HUDEP-2 (cell line): ENCODE measurements at regions not wholly inside any gene's neighbourhood (a gene's known extent, or its start where the extent isn't known, plus 50 kb on each side); places are given as distances from the start of the nearest gene placed in this dataset.

Source experiments
- DNase-seq, 76 experiments: peaks; one replicate each; lab custom pipeline; 2025; ENCODE audit not compliant: unreplicated experiment in 76 of 76; lab: John Stamatoyannopoulos, UW

GRCh38 chr10:58968389-58968755, 208.1 kb upstream of the PHYHIPL start:
- DNase-seq: no peak

DNA sequence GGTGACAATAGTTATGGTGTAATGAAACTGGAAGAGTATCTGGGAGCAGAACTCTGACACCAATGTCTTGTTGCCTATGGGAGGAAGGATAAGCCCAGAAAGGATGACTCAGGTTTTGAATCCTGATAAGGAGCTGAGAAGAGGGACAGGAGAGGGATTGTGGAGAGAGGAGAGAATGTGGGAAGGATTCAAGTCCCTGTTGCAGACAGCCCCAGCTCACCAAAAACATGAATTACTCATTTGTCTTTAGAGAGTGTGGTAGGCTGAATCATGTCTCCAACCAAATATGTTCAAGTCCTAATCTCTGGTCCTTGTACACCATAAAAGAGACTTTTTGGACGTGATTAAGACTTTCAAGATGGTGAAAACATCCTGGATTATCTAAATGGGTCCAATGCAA, 206.9 kb upstream of the PHYHIPL start:
- no peak for DNase-seq

DNA sequence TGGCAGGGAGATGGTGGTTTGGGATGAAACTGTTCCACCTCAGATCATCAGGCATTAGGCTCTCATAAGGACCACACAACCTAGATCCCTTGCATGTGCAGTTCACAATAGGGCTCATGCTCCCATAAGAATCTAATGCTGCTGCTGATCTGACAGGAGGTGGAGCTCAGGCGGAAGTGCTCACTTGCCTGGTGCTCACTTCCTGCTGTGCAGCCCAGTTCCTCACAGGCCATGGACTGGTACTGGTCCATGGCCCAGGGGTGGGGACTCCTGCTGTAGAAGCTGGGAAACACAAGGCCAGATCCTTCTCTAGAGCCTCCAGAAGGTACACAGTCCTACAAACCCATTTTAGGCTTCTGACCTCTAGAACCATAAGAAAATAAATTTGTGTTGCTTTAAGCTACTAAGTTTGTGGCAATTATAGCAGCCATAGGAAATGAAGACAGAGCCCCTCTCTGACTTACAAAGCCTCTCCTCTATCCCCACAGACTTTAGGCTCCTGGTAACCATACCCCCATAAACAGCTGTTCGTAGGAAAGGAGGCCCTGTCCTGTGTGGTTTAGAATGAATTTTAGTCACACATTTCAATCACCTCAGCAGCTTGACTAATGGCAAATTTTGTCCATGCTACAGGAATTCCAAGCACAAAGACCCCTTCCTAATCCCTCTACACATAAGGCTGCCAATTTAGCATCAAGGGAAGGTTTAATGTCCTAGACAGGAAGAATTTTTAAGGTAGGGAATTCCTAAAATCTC, 206.1 kb upstream of the PHYHIPL start:
- DNase-seq: no peak

GRCh38 chr10:58971211-58971610, 205.2 kb upstream of the PHYHIPL start:
- no peak for DNase-seq

DNA sequence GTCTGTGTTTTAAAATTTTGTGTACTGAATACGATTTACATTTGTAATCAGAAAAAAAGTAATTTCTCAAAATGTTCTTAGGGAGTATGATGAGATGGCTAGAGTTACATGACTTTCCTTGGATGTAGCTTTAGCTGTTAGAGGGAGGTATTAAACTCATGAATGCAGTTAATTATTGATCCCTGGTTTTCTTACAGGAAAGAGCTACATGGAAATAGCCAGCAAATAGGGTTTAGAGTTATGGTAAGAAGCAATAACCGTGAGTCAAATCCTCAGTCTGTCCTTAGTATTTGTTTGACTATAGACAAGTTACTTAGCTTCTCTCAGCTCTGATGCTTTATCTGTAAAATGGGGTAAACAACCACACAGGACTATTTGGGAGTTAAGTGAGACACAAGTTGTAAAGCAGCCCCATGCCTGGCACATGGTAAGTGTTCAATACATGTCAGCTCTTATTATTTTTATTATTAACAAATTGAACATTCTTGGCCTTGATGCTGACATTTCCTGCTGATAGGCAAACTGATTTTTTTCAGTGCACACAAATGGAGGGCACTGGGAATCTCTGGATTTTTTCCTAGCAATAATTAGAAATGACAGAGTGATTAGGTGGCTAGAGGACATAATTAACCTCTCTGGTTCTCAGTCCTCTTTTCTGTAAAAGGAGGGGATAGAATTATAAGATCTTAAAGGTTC, 204.5 kb upstream of the PHYHIPL start:
- DNase-seq: no peak

DNA sequence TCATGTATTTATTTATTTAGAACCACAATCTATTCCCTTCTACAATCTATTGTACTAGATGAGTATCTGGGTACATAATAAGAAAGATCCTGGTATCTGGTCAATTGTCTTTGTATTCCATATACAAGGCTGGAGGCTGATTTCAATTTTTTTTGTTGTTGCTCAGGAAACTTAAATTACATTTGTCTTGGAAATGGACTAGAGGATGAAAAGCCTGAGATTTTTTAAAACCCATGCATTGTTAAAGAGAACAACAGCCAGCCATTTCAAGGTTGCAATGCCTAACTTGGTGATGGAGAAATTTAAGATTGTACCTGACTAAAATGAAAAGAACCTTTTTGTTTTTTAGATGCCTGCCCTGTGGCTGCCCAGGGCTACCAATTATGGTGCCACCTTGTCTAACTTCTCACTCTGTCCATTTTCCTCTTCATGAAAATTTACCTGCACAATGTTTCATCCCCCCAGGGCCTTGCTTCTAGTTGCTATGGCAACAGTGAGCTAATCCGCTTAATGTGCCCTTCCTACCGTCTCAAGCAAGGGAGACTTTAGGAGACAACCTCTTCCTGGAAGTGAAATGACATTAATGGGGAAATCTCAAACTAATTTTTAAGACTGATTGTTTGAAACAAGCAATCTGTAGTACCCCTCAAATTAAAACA, 203.7 kb upstream of the PHYHIPL start:
- no peak for DNase-seq

DNA sequence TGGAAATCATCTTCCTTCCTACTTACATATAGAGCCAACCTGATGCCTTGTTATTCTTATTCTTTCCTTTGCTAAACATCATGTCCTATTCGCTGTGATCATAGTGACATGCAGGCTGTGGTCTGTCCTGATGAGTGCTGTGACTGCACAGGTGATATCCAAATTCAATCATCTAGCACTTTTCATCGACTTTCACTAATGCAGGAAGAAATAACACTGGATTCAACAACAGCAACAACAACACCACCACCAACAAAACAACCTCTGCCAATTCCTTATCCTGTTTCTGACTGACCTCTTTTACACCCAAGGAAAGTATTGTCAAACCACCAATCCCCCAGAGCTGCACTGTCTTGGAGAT, 203.2 kb upstream of the PHYHIPL start:
- DNase-seq: no peak

DNA sequence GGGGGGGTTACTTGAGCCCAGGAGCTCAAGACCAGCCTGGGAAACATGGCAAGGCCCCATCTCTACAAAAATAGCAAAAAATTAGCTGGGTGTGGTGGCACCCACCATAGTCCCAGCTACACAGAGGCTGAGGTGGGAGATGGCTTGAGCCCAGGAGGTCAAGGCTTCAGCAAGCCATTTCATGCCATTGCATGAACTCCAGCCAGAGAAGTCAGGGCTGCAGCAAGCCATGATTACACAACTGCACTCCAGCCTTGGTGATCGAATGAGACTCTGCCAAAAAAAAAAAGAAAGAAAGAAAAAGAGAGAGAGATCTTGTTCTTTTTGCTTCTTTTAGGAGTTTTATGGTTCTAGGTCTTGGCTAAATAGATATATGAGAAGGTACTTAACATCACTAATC, 200.2 kb upstream of the PHYHIPL start:
- DNase-seq: no peak

DNA sequence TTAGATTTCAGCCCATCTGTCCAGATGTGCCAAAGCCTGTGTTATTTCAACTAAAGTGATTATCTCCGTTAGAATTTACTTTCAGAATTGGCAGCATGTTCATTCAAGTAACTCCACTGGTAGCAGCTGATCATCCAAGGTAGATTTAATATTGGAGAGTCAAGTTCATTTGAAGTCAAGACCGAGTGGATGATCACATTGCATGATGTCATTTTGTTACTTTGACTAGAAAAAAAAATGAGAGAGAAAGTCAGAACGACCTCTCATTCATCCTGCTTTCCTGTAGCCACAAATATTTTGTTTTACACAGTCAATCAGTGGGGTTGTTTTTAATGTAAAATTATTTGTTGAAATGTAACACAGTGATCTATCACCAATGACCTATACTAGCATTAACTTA, 196.7 kb upstream of the PHYHIPL start:
- no peak for DNase-seq

DNA sequence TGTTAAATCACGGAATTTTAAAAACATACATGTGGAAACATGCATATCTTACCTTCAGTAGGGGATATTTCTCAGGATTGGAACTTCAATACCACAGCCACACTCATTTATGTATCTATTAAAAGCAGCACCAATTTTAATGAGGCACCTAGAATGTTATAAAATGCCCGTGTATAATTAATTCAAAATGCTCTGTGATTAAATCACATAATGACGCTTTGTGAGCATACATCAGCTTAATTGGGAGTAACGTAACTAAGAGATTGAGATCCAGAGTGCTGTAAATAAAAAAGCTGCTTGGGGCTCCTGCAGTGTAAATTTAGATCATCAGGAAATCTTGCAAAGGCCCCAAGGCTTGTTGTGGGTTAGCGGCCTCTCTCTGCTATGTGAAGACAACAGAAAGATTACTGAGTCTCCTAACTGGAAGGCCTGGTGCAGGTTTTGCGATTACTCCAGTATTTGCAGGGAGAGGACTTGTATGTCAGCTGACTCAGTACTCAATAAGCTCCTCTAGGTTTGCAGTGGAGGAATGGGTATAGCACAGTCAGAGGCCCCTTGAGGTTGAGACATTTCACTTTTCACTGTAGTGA, 195.5 kb upstream of the PHYHIPL start:
- no peak for DNase-seq

GRCh38 chr10:58981846-58982245, 194.6 kb upstream of the PHYHIPL start:
- no peak for DNase-seq

DNA sequence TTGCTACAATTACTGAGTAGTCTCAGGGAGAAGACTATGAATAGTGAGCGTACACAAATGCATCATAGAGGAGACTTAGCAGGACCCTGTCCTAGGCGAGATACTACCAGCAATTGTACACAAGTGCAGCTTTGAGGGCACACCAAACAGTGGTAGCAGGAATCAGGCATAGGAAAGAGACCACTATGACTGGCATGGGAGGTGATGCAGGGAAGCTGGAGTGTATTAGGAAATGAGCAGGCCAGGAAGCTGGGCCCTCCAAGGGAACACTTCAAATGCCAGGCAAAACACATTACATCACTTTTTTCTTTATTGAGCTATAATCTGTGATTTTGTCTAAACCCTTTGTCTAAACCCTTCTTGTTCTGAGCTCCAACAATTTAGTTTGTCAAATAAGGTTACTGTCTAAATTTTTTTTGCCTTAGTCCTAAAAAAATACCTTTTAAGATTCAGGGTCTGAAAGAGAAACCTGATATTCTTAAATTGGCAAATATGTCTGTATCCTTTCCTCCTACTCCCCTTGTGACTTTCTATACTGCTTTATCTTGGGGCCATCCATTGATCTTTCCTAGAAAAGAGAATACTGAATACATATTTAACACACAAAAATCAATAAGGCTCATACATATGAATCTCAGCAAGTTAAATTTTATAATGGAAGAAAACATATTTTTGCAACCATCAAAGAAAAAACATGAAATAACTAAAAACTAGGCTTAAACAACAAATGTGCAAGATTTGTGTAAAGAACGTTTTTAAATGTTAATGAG, 193.8 kb upstream of the PHYHIPL start:
- DNase-seq: no peak

- DNase-seq: no peak
These were observed 191.2 kb upstream of the PHYHIPL start for GRCh38 chr10:58985216-58985615.

DNA sequence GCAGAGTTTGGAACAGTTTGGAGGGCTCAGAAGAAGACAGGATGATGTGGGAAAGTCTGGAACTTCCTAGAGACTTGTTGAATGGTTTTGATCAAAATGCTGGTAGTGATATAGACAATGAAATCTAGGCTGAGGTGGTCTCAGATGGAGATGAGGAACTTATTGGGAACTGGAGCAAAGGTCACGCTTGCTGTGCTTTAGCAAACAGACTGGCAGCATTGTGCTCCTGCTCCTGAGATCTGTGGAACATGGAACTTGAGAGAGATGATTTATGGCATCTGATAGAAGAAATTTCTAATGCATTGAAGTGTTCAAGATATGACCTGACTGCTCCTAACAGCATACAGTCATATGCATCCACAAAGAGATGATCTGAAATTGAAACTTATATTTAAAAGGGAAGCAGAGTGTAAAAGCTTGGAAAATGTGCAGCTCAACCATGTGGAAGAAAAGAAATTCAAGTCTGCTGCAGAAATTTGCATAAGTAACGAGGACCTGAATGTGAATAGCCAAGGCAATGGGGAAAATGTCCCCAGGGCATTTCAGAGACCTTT, 186.9 kb upstream of the PHYHIPL start:
- DNase-seq: no peak

DNA sequence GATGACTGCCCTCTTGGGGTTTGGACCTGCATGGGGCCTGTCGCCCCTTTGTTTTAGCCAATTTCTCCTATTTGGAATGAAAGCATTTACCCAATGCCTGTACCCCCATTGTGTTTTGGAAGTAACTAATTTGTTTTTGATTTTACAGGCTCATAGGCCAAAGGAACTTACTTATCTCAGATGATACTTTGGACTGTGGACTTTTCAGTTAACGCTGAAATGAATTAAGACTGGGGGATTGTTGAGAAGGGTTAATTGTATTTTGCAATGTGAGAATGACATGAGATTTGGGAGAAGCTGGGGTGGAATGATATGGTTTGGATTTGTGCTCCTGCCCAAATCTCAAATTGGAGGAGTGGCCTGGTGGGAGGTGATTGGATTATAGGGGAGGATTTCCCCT, 185.8 kb upstream of the PHYHIPL start:
- no peak for DNase-seq

- no peak for DNase-seq
These were observed 184.6 kb upstream of the PHYHIPL start for GRCh38 chr10:58991856-58992255.

DNA sequence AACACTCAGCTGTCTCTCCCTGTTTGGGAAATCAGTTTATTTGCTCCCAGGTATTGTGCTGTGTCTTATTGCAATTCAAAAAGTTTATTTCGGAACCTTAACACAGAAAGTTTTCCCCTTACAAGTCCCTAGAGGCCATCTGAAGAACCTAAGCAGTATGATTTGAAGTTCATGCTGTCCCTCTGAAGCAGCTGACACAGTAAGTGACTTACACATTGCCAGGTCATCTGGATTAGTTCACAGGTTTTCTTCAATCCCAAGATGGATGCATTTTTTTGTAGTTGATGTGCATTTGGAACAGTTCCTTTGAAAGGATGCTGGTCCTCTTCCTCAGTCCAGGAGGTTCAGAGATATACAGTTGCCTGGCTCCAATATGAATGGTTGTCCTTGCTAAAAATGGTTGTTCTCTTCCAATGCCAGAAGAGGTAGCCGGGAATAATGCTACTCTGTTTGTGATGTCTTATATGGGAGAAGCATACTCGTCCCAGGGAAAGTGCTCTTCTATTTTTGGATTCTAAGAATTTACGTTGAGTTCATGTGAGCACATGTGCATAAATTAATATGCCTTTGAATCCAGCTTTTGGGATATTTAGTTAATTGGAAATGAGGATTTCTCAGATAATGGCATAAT, 183.5 kb upstream of the PHYHIPL start:
- DNase-seq: no peak

DNA sequence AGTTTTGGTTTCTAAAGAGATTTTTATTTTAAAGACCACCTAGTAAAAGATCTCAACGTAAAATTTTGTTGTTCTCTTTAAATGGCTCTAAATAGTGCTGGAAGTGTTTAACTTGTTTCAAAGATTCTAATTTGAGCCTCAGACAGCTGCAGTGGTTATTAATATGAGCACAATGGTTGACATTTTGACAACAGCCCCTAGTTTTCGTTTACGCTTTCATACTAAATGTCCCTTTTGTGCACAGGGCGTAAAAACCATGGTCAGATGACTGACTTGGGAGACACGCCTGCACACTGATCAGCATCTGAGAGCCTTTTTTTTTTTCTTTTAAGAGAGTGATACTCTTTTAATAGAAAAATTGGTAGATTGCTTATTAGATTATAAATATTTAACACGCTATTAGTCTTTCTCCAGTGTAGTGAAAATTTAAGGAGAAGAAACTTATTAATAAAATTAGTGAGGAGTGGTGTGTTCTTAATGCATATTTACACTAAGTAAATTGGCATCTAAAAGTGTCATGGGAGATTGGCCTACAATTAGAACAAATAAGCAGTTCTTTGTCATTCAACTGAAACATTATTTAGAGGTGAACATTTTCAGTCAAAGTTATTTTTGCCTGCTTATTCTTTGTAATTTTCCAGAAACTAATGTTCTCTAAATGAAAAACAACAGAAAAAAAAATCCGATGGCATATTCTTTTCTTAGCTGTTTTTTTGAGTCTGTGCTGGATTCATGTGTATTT, 182.8 kb upstream of the PHYHIPL start:
- DNase-seq: no peak

DNA sequence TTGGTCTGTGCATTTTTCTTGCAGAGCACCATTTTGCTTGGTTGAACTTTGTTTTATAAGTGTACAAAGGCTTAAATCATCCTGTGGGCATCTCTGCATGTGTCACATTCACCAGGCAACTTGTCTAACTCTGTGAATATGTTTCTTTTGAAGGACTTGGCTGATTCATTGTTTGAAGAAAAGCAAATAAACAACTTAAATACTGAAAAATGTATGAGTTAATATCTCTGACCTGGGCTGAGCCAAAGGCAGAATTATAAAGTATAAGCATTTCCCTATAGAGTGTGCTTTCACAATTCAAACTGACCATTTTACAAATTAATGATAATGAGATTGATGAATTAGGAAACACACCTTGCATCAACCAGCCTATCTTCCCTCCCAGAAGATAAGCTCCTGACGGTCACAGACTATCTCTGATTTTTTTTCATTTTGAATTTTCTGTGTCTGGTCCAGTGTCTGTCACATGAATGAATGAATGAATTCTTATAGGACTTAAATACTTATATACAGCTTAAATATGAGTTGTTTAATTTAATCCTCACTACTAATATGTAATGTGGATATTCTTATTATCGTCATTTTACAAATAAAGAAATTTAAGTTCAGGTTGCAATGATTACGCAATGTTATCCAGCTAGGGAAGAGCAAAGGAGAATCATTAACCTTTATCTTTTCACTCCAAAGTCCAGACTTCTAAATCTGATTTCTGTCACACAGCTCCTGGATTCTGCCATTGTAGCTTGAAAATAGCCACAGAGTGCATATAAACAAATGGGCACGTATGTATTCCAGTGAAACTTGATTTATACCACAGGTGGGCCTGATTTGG, 182.0 kb upstream of the PHYHIPL start:
- DNase-seq: no peak
